Calu3 (cell line): ENCODE measurements at regions not wholly inside any gene's neighbourhood (a gene's known extent, or its start where the extent isn't known, plus 50 kb on each side); places are given as distances from the start of the nearest gene placed in this dataset.

Source experiments
- BruUV-seq: library from RNA; stranded (reverse); fragments of 400-500 nt; replicated peaks from 2 replicates; lab custom pipeline; 2021; lab: Mats Ljungman, UMichigan
- CTCF ChIA-PET: fragments of 300-600 bp; sonication (Branson Sonifier 250); formaldehyde crosslinking; loops from one replicate; lab custom pipeline; 2022; ENCODE audit warnings: antibody characterized with exemption; lab: Charles Lee
- DNase-seq: peaks from one replicate; pipeline ENCODE4 v3.0.0; 2022
- H3K27ac Mint-ChIP-seq: one replicate; pipeline ENCODE4 v1.8.0; 2022; ENCODE audit warnings: mixed read lengths; ENCODE audit not compliant: unreplicated experiment
- H3K27me3 Mint-ChIP-seq: one replicate; pipeline ENCODE4 v1.8.0; 2022; ENCODE audit warnings: mixed read lengths; ENCODE audit not compliant: unreplicated experiment
- H3K36me3 Mint-ChIP-seq: one replicate; pipeline ENCODE4 v1.8.0; 2022; ENCODE audit warnings: mild to moderate bottlenecking, moderate library complexity, mixed read lengths; ENCODE audit not compliant: insufficient read depth, unreplicated experiment
- H3K4me1 Mint-ChIP-seq: one replicate; pipeline ENCODE4 v1.8.0; 2022; ENCODE audit warnings: mild to moderate bottlenecking, low read depth, mixed read lengths; ENCODE audit not compliant: unreplicated experiment
- H3K4me3 Mint-ChIP-seq: one replicate; pipeline ENCODE4 v1.8.0; 2022; ENCODE audit warnings: mild to moderate bottlenecking, low read depth, moderate library complexity, mixed read lengths; ENCODE audit not compliant: unreplicated experiment
- H3K9me3 Mint-ChIP-seq: one replicate; pipeline ENCODE4 v1.8.0; 2022; ENCODE audit warnings: low read depth, mixed read lengths; ENCODE audit not compliant: unreplicated experiment
- intact Hi-C: fragments of 100-400 bp; cut with micrococcal nuclease; formaldehyde crosslinking; loops from one replicate; pipeline ENCODE4 v1.10.0; 2022; ENCODE audit not compliant: unreplicated experiment
- TF ChIP-seq, protein P1 (sequence below): fragments of 200-600 bp; IDR thresholded peaks from one replicate; pipeline ENCODE4 v1.8.0; 2022; ENCODE audit warnings: antibody characterized with exemption; ENCODE audit not compliant: unreplicated experiment

DNA sequence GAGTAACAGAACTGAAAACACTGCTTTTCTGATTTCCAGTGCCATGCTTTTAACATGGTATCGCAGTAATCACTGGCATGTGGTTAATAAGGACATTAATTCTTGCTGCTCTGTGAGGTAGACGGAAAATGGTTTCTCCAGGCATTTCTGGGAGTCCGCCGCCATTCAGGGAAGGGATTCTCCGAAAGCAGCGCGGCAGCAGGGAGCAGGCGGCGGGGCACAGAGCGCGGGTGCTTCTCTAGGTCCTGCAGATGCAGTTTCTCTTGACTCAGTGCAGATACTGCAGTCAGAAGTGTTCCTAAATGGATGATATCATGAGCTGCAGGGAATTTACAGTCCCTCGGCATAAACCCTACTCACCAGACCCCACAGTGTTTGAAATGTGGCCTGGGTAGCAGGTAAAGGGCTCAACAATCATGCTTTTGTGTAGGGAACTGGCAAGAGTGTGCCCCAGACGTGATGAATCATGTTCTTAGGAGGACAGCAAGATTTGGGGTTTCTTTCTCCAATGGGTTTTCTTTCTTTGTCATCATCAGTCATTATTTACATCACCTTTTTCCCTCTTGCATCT, 338.6 kb upstream of the ARGLU1 start:
- intact Hi-C loops, result no loop called here
- H3K36me3 Mint-ChIP-seq, result no peaks in the 10 kb centered on the region
- CTCF ChIA-PET, result no interaction called here
- TF ChIP-seq, protein P1, sequence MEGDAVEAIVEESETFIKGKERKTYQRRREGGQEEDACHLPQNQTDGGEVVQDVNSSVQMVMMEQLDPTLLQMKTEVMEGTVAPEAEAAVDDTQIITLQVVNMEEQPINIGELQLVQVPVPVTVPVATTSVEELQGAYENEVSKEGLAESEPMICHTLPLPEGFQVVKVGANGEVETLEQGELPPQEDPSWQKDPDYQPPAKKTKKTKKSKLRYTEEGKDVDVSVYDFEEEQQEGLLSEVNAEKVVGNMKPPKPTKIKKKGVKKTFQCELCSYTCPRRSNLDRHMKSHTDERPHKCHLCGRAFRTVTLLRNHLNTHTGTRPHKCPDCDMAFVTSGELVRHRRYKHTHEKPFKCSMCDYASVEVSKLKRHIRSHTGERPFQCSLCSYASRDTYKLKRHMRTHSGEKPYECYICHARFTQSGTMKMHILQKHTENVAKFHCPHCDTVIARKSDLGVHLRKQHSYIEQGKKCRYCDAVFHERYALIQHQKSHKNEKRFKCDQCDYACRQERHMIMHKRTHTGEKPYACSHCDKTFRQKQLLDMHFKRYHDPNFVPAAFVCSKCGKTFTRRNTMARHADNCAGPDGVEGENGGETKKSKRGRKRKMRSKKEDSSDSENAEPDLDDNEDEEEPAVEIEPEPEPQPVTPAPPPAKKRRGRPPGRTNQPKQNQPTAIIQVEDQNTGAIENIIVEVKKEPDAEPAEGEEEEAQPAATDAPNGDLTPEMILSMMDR, result no peak
- peaks cover 5% of the 10 kb centered on the region for H3K4me1 Mint-ChIP-seq
- no peaks in the 10 kb centered on the region for H3K27me3 Mint-ChIP-seq
- H3K27ac Mint-ChIP-seq, result no peak overlapping the region
- no peak for DNase-seq
- no peak overlapping the region for H3K4me3 Mint-ChIP-seq
- no peaks in the 10 kb centered on the region for H3K9me3 Mint-ChIP-seq
- BruUV-seq, result no TSS peak

DNA sequence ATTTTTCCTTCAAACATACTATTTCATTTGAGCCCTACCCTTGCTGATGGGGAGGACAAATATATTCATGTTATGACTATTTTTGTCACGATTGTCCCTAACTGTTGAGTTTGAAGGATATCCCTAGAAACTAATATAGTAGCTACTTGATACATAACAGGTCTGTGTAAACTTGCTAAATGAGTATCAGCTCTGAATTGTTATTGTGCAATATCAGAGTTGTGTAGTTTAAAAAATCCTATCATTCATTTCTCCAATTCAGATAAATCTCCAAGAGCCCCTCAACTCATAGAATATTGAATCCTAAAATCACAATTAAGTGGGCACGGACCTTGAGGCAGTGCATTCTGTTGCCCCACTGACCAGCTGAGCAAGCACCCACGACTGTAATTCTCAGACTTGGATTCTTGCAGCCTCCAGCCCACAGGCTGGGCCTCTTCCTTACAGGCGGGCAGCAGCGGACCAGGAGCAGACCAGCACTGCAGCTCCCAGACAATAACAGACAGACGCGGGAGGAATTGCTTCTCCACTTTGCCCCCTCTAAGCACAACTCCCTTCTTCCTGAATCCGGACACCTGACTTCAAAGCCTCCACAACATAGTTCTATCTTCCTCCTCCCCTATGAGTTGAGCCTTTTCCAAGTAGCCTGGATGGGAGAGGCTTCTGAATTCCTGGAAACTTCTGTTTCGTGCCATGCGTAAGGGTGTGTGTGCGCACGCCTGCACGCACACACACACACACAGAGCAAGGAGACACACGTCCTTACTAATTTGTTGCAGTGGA, 337.6 kb upstream of the ARGLU1 start:
- TF ChIP-seq, protein P1, result no peak
- no peak for DNase-seq
- no TSS peak for BruUV-seq
- CTCF ChIA-PET, result no interaction called here
- Mint-ChIP-seq H3K9me3 (no peaks in the 10 kb centered on the region), H3K36me3 (no peaks in the 10 kb centered on the region), H3K4me3 (no peak overlapping the region), H3K27ac (no peak overlapping the region), H3K4me1 (no peaks in the 10 kb centered on the region), H3K27me3 (no peaks in the 10 kb centered on the region)
- intact Hi-C loops, result no loop called here

DNA sequence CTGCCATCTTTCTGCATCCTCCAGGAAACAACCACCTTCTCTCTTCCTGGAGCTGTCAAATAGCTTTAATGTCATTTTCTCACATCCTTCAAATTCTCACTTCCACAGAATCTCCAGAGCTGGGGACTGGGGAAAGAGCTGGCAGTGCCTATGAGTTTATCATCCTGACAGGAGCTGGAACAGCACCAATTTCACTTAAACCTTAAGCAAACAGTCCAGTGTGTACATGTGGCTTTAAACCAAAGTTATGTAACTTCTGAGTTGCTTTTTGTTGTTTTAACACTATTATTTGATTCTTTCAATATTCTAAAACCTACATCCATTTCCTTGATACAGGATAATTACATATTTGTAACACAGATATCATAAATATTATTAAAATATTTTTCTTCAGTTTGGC, 331.5 kb upstream of the ARGLU1 start:
- no TSS peak for BruUV-seq
- H3K9me3 Mint-ChIP-seq, result no peaks in the 10 kb centered on the region
- H3K27ac Mint-ChIP-seq, result no peak overlapping the region
- H3K27me3 Mint-ChIP-seq, result no peaks in the 10 kb centered on the region
- no peak overlapping the region for H3K4me3 Mint-ChIP-seq
- H3K4me1 Mint-ChIP-seq, result no peaks in the 10 kb centered on the region
- H3K36me3 Mint-ChIP-seq, result no peaks in the 10 kb centered on the region
- CTCF ChIA-PET, result no interaction called here
- TF ChIP-seq, protein P1, result no peak
- intact Hi-C loops, result no loop called here
- no peak for DNase-seq

DNA sequence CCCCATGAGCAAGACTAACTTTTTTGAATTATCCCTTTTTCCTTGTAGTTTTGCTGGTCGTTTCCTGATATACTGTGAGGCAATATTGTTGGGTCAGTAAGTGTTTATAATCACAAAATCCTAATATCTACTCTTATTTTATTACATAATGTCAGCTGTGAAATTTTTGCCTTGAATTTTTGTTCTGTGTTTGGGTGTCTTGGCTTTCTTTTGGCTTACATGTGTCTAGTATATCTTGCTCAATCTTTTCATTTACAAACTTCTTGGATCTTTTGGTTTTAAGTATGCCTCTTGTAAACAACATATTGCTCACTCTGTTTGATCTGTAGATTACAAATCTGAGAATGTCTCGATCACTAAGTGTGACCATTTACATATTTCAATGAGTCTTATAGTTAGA, 330.3 kb upstream of the ARGLU1 start:
- H3K9me3 Mint-ChIP-seq, result no peaks in the 10 kb centered on the region
- no peaks in the 10 kb centered on the region for H3K36me3 Mint-ChIP-seq
- intact Hi-C loops, result no loop called here
- no peak for DNase-seq
- TF ChIP-seq, protein P1, result no peak
- CTCF ChIA-PET, result no interaction called here
- no peaks in the 10 kb centered on the region for H3K4me1 Mint-ChIP-seq
- H3K27me3 Mint-ChIP-seq, result no peaks in the 10 kb centered on the region
- no TSS peak for BruUV-seq
- H3K4me3 Mint-ChIP-seq, result no peak overlapping the region
- no peak overlapping the region for H3K27ac Mint-ChIP-seq
